ENCODE measurements at regions not wholly inside any gene's neighbourhood (a gene's known extent, or its start where the extent isn't known, plus 50 kb on each side); places are given as distances from the start of the nearest gene placed in this dataset.
A peak's percentile ranks its signal among the peaks of the same experiment; 100 is the strongest.

GRCh38 chr16:64397945-64398508 lies 723.8 kb downstream of the CDH11 start:
- no peak for DNase-seq

GRCh38 chr16:64397042-64397441 lies 724.8 kb downstream of the CDH11 start:
- no peak for DNase-seq

GRCh38 chr16:64394061-64394460 lies 727.8 kb downstream of the CDH11 start:
- no peak for DNase-seq

- no peak for DNase-seq
Observed at GRCh38 chr16:64392456-64392855, 729.4 kb downstream of the CDH11 start.

DNA sequence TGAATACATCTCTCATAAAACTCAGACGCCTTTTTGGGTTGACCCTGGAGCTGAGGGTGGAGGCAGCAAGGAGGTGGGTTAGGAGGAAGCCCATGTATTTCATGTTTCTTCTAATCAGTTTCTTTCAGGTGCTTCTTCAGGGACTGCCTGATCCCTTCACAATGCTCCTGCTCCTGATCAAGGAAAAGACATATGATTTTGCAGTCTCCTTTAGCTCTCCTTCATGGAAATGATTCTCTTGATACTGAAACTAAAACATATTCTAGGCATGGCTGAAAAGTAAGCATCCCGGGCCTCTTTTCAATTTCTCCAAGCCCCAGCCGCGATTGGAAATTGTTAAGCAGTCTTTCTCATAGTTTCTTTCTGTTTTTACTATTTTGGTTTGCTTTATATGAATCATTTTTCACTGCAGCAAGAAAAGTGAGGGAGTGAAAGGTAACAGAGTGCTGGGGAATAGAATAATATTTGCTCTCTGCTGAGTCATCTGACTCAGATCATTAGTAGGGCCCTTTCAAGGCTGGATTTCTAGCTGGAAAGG lies 730.7 kb downstream of the CDH11 start:
- DNase-seq: no peak

DNA sequence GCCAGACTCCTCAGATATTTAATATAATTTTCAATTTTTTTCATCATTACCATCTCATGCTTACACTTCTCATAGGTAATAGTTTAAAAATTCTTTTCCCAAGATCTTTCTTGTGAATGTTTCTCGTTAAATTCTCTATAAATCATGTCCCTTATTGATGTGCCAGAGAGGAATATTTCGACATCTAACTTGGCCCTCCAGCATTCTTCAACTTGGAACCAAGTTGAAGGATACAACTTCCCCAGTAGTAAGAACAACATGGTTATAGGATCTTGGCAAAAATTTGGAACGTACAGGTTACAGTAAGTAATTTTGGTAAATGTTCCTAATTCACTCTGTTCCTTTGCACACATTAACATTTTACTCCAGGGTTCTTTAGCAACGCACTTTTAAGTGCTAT lies 731.8 kb downstream of the CDH11 start:
- DNase-seq: no peak

GRCh38 chr16:64384636-64385035 lies 737.2 kb downstream of the CDH11 start:
- no peak for DNase-seq

GRCh38 chr16:64381979-64382378 lies 739.9 kb downstream of the CDH11 start:
- no peak for DNase-seq

DNA sequence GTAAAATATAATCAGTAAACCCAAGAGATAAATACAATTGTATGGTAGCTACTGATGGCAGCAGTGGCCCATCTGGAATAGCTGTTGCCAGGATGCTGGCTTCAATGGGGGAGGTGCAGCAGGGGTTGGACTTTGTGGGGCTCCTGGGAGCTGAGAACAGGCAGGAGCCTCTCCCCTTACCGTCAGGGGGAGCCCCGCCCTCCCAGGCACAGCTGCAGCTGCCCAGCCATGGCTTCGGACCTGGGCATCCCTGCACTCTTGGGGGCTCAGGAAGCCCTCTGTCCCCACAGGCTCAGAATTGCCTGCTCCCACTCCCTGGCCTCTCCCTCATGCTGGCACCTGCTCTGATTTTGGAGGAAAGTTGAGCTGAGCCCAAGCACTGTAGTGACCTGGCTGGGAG lies 741.1 kb downstream of the CDH11 start:
- no peak for DNase-seq

- DNase-seq: no peak
Observed at GRCh38 chr16:64375391-64375980, 746.4 kb downstream of the CDH11 start.

DNA sequence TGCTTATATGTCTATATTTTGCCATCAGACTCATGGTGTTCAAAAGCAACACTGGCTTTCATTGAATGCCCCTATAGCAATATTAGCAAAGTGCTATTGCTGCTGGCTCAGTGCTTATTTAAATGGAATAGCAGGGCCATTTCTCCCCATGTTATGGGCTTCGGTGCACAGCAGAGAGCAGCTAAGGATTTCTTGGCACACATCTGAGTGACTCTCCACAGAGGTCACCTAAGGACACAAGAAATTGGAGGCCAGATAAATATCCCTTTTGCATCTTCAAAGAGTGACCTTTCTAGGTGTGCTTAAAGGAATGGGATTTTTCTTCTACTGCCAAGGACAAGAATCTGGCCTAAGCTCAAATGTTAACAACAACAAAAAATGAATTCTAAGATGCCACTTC lies 751.8 kb downstream of the CDH11 start:
- DNase-seq: no peak

GRCh38 chr16:64365448-64365931 lies 756.4 kb downstream of the CDH11 start:
- DNase-seq: no peak

- no peak for DNase-seq
Observed at GRCh38 chr16:64364894-64365293, 757.0 kb downstream of the CDH11 start.

GRCh38 chr16:64364416-64364815 lies 757.4 kb downstream of the CDH11 start:
- DNase-seq: no peak

DNA sequence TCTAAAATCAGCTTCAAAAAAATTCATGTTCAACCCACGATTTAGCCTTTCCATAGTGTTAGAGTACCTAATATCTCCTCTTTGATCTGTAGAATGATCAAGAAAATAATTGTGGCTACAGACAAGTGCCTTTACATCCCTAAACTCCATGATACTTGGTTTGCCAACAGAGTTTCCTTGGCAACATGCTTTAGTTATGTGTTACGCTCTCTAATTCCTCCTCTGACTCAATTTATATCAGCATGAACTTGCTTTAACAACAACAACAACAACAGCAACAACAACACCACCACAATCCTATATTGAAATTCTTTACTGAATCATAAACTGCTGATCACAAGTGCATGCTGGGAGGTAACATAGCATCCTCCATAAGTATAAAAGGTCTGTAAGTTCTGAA lies 757.8 kb downstream of the CDH11 start:
- no peak for DNase-seq

DNA sequence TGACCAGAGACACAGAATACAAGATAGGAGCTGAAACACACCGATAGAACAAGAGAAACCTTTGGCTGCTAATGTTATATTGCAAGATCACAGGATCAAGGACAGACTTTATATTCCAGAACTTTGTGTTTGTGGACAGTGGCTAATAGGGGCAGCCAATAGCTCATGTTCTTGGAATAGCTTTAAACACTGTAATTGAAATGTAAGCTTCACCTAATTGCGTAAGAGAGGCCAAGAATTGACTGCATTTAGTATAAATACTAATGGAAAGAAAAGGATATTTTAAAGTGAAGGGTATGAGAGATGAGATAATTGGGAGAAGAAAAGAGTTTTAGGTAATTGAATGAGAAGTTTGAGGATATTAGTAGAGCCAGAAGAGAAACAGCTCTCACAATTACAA lies 758.8 kb downstream of the CDH11 start:
- DNase-seq: no peak

DNA sequence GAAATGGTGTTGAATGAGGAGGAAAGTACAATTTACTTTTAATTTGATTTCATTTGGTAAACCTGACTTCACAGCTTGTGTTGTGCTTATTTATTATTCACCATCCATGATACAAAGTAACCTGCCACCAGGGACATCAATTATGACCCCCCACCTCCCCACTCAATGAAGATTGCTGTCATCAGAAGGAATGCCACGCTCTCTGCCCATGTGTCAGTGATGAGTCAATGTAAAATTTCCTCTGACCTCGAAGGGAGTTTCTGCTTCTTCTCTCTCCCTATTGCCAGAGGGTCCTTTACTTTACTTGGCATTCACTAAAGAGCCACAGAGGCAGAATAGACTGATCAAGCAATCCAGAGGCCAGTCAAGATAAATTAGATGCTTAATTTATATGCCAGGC lies 759.7 kb downstream of the CDH11 start:
- no peak for DNase-seq

DNA sequence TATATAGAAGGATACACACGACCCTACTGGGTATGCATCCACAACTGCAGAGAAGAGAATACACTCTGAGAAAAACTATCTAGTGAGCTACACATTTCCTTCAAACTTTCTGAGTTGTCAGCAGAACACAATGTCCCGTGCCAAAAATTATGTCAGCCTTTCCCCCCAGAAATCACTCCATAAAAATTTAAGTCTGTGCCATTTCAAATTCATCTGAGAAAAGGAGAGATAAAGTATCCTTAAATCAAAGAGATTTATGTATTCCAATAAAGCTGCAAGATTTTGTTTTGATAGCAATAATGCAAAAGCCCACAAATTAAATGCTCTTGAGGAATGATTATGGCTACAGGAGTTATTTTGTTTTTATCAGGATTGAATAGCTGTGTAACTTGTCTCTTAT lies 760.1 kb downstream of the CDH11 start:
- no peak for DNase-seq

DNA sequence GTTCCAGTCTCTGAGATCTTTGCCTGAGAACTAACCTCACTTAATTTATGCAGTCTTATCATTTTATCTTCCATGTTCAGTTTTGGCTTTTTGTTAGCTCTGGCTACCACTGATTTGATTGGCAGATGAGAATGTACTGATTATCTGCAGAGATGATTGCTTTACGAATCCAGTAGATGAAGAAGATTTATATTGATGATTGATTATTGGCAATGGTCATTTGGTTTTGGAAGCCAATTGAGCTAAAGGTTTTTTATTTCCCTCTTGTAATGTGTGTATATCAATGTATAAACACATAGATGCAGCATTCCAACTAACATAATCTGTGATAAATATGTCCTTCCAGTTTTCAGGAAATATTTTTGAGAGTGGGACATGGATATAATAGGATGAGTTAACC lies 763.6 kb downstream of the CDH11 start:
- no peak for DNase-seq

DNA sequence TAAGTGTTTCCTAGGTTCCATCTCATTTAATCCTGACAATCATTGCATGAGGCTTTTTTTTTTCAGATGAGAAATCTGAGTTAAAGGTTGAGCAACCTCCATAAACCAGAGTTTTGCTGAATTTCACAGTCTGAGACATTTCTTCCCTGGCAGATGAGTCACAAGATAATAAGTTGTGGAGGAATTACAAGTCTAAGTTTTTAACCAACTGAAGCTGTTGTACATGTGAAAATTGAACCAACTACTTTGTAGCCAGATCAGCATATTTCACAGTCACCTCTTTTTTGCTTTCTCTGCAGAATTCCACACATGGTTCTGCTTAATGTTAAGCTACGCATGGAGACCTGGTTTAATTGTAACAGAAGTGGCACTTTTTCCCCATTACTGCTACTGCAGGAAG lies 765.6 kb downstream of the CDH11 start:
- DNase-seq: no peak

GRCh38 chr16:64352246-64352645 lies 769.6 kb downstream of the CDH11 start:
- no peak for DNase-seq

DNA sequence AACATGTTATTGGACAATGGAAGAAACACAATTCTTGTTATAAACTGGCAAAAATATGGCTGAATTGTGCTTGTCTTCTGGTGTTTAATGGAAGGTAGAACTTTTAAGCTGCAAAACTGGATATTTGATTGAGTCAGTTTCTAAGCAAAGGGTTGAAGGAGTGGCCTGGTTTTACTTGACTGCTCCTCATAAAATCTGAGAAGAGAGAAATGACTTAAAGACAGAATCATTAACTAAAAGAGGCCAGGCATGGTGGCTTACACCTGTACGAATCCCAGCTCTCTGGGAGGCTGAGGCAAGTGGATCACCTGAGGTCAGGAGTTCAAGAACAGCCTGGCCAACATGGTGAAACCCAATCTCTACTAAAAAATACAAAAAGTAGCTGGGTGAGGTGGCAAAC lies 770.7 kb downstream of the CDH11 start:
- DNase-seq: no peak

GRCh38 chr16:64346080-64346479 lies 775.8 kb downstream of the CDH11 start:
- peak; percentile 3 for DNase-seq

- DNase-seq: no peak
Observed at GRCh38 chr16:64345142-64345541, 776.7 kb downstream of the CDH11 start.

All from NCI-H510A treated with DMSO at 0.1 percent for 48 hours (cell line).